ENCODE measurements at regions not wholly inside any gene's neighbourhood (a gene's known extent, or its start where the extent isn't known, plus 50 kb on each side); places are given as distances from the start of the nearest gene placed in this dataset.

DNA sequence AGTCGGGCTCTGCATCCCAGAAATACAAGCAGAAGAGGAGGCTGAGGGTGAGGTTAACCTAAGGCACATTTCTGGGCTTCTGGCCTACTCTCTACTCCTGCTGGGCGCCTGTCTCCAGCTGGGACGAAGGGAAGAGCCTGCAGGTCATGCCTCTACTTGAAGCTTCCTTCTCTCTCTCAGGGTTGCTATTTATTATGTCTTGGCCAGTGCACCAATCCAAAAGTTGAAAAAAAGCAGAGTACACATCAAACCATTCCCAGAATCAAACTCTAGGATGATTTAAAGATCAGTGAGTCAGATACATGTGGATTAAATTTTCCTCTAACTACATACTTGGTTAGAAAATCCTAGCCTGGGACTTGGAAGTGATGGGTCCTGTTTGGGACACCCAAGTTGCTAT is 60.2 kb upstream of the CDON start:
- H3K27ac ChIP-seq: no peak overlapping the region
- intact Hi-C loops (cut with DNase I): no loop called here
- no peaks in the 10 kb centered on the region for H3K9me3 ChIP-seq
- H3K4me1 ChIP-seq: no peaks in the 10 kb centered on the region
- no peaks in the 10 kb centered on the region for H3K36me3 ChIP-seq
- ATAC-seq (no peak), DNase-seq (no peak)
- TF ChIP-seq, protein P1, sequence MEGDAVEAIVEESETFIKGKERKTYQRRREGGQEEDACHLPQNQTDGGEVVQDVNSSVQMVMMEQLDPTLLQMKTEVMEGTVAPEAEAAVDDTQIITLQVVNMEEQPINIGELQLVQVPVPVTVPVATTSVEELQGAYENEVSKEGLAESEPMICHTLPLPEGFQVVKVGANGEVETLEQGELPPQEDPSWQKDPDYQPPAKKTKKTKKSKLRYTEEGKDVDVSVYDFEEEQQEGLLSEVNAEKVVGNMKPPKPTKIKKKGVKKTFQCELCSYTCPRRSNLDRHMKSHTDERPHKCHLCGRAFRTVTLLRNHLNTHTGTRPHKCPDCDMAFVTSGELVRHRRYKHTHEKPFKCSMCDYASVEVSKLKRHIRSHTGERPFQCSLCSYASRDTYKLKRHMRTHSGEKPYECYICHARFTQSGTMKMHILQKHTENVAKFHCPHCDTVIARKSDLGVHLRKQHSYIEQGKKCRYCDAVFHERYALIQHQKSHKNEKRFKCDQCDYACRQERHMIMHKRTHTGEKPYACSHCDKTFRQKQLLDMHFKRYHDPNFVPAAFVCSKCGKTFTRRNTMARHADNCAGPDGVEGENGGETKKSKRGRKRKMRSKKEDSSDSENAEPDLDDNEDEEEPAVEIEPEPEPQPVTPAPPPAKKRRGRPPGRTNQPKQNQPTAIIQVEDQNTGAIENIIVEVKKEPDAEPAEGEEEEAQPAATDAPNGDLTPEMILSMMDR (IDR thresholded peaks at IDR 0.05): no peak
- no peaks in the 10 kb centered on the region for H3K27me3 ChIP-seq
- no peak overlapping the region for H3K4me3 ChIP-seq

DNA sequence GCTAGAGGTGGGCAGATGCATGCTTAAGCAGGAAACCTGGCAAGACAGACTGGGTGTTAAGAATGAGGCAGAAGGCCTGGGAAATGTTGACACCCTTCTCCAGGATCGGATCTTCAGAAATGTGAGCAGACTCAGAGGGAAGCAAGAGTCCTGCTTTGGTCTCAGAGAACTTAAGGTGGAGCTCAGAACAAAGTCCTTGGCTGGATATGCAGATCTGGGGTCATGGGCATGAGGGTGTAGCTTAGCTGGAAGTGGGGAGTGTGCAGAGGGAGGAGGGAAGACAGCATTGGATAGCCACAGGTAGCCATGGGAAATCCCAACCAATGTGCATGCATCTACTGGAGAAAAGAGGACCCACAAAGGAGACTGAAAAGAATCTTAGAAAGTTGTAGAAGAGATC is 58.6 kb upstream of the CDON start:
- intact Hi-C loops (cut with DNase I): no loop called here
- Histone ChIP-seq H3K4me3 (no peak overlapping the region), H3K27ac (no peak overlapping the region), H3K4me1 (no peaks in the 10 kb centered on the region), H3K36me3 (no peaks in the 10 kb centered on the region), H3K27me3 (no peaks in the 10 kb centered on the region), H3K9me3 (no peaks in the 10 kb centered on the region)
- DNase-seq: no peak
- ATAC-seq: no peak
- TF ChIP-seq, protein P1 (IDR thresholded peaks at IDR 0.05): no peak

DNA sequence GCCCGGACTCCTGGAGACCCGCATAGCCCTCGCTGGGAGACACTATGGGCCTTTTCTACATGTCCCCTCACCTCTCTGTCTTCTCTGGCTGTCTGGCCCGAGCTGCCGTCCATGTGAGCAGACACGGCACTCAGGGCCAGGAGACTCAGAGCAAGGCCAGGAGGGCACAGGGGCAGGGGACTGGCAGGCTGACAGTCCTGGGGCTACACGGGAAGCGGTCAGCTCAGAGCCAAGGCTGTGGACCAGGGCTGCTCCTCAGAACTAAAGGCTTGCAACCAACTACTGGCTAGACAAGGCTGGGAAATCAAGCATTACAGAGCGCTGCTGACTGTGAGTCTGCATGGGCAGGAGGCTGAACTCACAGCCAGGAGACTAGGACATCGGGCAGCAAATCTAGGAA is 56.1 kb upstream of the CDON start:
- H3K4me3 ChIP-seq: no peak overlapping the region
- TF ChIP-seq, protein P1 (IDR thresholded peaks at IDR 0.05): no peak
- H3K36me3 ChIP-seq: no peaks in the 10 kb centered on the region
- ATAC-seq: no peak
- H3K4me1 ChIP-seq: peaks cover 18% of the 10 kb centered on the region
- H3K27ac ChIP-seq: no peak overlapping the region
- intact Hi-C loops (cut with DNase I): no loop called here
- H3K27me3 ChIP-seq: no peaks in the 10 kb centered on the region
- DNase-seq: no peak
- no peaks in the 10 kb centered on the region for H3K9me3 ChIP-seq

DNA sequence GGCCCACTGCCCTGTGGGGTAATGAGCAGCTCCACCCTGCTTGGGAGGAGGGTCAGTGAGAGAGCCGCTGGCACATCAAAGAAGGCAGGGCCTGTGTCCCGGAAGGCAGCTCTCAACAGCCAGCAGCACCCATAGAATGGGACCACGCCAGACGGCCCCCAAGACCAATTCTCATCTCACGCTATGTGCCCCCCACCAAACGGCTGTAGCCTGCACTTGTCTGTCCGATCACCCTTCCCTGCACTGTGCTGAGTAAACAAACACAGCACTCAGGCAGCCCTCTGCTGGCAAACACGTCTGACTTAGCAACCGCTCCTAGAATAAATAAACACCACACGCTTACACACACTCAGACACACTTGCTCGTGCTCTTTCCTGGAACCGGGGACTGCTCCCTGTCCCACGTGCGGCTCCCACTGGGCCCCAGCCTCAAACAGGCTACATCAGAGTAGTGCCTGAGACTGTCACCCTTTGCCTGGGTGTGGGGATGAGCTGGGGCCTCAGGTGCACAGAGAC is 53.2 kb upstream of the CDON start:
- intact Hi-C loops (cut with DNase I): no loop called here
- TF ChIP-seq, protein P1 (IDR thresholded peaks at IDR 0.05): peak; percentile 13
- DNase-seq (peak; percentile 84), ATAC-seq (peak; percentile 84)
- H3K4me1 ChIP-seq: peaks cover 20% of the 10 kb centered on the region
- H3K27me3 ChIP-seq: no peaks in the 10 kb centered on the region
- H3K27ac ChIP-seq: peak overlapping the region; percentile 75
- no peak overlapping the region for H3K4me3 ChIP-seq
- H3K9me3 ChIP-seq: no peaks in the 10 kb centered on the region
- H3K36me3 ChIP-seq: no peaks in the 10 kb centered on the region

DNA sequence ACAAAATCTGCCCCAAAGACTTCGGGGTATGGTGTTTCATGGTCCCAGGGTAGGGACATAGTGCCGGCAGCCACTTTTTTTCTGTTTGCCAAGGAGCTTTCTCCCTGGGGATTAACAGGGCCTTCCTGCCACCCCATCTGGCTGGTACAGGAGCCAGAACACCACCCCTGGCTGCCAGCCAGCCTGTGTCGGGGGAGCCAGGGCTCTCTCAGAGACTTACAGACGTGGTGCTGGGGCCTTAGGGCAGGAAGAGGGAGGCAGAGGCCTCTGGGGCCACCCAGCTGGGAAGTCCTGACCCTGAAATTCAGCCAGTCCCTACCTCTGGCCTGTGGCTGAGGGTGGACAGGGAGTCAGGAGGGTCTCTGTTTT is 52.4 kb upstream of the CDON start:
- Histone ChIP-seq H3K9me3 (no peaks in the 10 kb centered on the region), H3K27ac (peak overlapping the region; percentile 75), H3K36me3 (no peaks in the 10 kb centered on the region), H3K4me1 (peaks cover 20% of the 10 kb centered on the region), H3K27me3 (no peaks in the 10 kb centered on the region), H3K4me3 (no peak overlapping the region)
- TF ChIP-seq, protein P1 (IDR thresholded peaks at IDR 0.05): no peak
- ATAC-seq: peak; percentile 23
- intact Hi-C loops (cut with DNase I): no loop called here
- peak; percentile 83 for DNase-seq

DNA sequence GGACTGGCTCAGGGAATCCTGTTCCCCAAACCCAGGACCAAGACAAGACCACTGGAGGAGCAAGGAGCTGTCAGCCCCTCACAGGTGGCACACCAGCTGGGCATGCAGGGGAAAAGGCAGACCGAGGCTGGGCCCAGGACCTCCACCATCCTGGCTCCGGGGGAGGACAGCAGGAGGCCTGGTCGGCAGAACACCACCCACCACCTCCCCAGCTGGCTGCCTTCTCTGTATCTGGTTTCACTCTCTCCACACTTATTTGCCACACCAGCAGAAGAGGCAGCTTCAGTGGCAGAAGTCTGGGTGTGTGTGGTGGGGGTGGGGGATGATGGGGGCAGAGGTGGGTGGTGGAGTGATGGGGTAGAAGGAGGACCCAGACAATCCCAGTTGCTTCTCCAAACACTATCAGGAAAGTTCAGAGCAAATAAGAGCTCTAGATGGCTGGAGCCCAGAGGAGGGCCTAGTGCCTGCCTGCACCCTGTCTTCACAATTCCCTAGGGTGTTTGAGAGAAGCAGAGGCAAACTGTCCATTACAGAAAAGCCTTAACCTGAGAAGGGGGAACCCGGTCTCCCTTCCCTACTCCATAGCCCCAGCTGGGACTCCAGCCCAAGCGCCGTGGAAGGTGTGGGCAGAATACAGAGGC is 51.9 kb upstream of the CDON start:
- DNase-seq (no peak), ATAC-seq (no peak)
- H3K4me3 ChIP-seq: no peak overlapping the region
- H3K36me3 ChIP-seq: no peaks in the 10 kb centered on the region
- H3K4me1 ChIP-seq: peaks cover 20% of the 10 kb centered on the region
- intact Hi-C loops (cut with DNase I): no loop called here
- TF ChIP-seq, protein P1 (IDR thresholded peaks at IDR 0.05): no peak
- H3K9me3 ChIP-seq: no peaks in the 10 kb centered on the region
- H3K27me3 ChIP-seq: no peaks in the 10 kb centered on the region
- peak overlapping the region; percentile 75 for H3K27ac ChIP-seq

Measured in upper lobe of right lung (tissue), 1 donor.